Liver (tissue), 7 donors: ENCODE measurements at regions not wholly inside any gene's neighbourhood (a gene's known extent, or its start where the extent isn't known, plus 50 kb on each side); places are given as distances from the start of the nearest gene placed in this dataset.

Experiments
- DNase-seq: peaks from one replicate; pipeline ENCODE4 v3.0.0-alpha.2; 2017; ENCODE audit warnings: low spot score
- H3K27ac ChIP-seq, 2 donors: one replicate each; pipeline ENCODE4 v1.7.0; 2013; ENCODE audit warnings: inconsistent platforms in 2 of 2, low read length in 2 of 2, control low read depth in 1 of 2, low read depth in 1 of 2, mild to moderate bottlenecking in 1 of 2
- H3K27me3 ChIP-seq, 4 donors: one replicate each; pipeline versions ENCODE4 v1.6.1 to v1.7.0; 2013; ENCODE audit warnings: low read length in 3 of 4, inconsistent platforms in 1 of 4, mild to moderate bottlenecking in 1 of 4, moderate library complexity in 1 of 4; ENCODE audit not compliant: control insufficient read depth in 4 of 4, insufficient read depth in 4 of 4
- H3K36me3 ChIP-seq, 4 donors: one replicate each; pipeline versions ENCODE4 v1.6.1 to v1.7.0; 2013; ENCODE audit warnings: low read length in 3 of 4, mild to moderate bottlenecking in 3 of 4, low read depth in 1 of 4, moderate library complexity in 1 of 4; ENCODE audit not compliant: control insufficient read depth in 4 of 4, insufficient read depth in 3 of 4
- H3K4me1 ChIP-seq, 4 donors: one replicate each; pipeline versions ENCODE4 v1.6.1 to v1.7.0; 2013; ENCODE audit warnings: low read length in 3 of 4, mild to moderate bottlenecking in 3 of 4, moderate library complexity in 1 of 4; ENCODE audit not compliant: control insufficient read depth in 4 of 4, insufficient read depth in 4 of 4
- H3K4me3 ChIP-seq, 3 donors: one replicate each; pipeline versions ENCODE4 v1.6.1 to v1.7.0; 2013; ENCODE audit warnings: low read length in 3 of 3, control low read depth in 1 of 3, low read depth in 1 of 3, mild to moderate bottlenecking in 1 of 3
- H3K9ac ChIP-seq, 2 donors: one replicate each; pipeline ENCODE4 v1.7.0; 2013; ENCODE audit warnings: low read length in 2 of 2, mild to moderate bottlenecking in 2 of 2, moderate library complexity in 2 of 2, control low read depth in 1 of 2, low read depth in 1 of 2
- H3K9me3 ChIP-seq, 4 donors: one replicate each; pipeline versions ENCODE4 v1.6.1 to v1.7.0; 2013; ENCODE audit warnings: low read length in 3 of 4; ENCODE audit not compliant: control insufficient read depth in 4 of 4
- ATF3 ChIP-seq: IDR thresholded peaks from 2 replicates; pipeline ENCODE4 v1.6.1; 2016; ENCODE audit warnings: antibody characterized with exemption
- EGR1 ChIP-seq, 2 donors: IDR thresholded peaks; 2 replicates each; pipeline ENCODE4 v1.6.1; 2016 to 2018; ENCODE audit warnings: antibody characterized with exemption in 2 of 2, low read depth in 2 of 2
- FOXA1 ChIP-seq: IDR thresholded peaks from 2 replicates; pipeline ENCODE4 v1.6.1; 2016; ENCODE audit warnings: antibody characterized with exemption
- FOXA2 ChIP-seq: IDR thresholded peaks from 2 replicates; pipeline ENCODE4 v1.6.1; 2016; ENCODE audit warnings: antibody characterized with exemption
- GABPA ChIP-seq, 2 donors: IDR thresholded peaks in 1 of 2; conservative IDR thresholded peaks in 1 of 2; 2 replicates each; pipeline ENCODE4 v1.6.1; 2016; ENCODE audit warnings: antibody characterized with exemption in 2 of 2, mild to moderate bottlenecking in 1 of 2, moderate library complexity in 1 of 2
- HNF4A ChIP-seq, 2 donors: conservative IDR thresholded peaks; 2 replicates each; pipeline ENCODE4 v1.6.1; 2016; ENCODE audit warnings: antibody characterized with exemption in 2 of 2, mild to moderate bottlenecking in 2 of 2
- JUND ChIP-seq, 2 donors: IDR thresholded peaks; 2 replicates each; pipeline ENCODE4 v1.6.1; 2016; ENCODE audit warnings: antibody characterized with exemption in 2 of 2
- NR2F2 ChIP-seq: IDR thresholded peaks from 2 replicates; pipeline ENCODE4 v1.6.1; 2016; ENCODE audit warnings: antibody characterized with exemption
- RAD21 ChIP-seq, 2 donors: IDR thresholded peaks; 2 replicates each; pipeline ENCODE4 v1.6.1; 2016; ENCODE audit warnings: antibody characterized with exemption in 2 of 2, mild to moderate bottlenecking in 2 of 2
- REST ChIP-seq: IDR thresholded peaks from 2 replicates; pipeline ENCODE4 v1.6.1; 2016; ENCODE audit warnings: antibody characterized with exemption, mild to moderate bottlenecking
- RXRA ChIP-seq, 2 donors: IDR thresholded peaks; 2 replicates each; pipeline ENCODE4 v1.6.1; 2017 to 2018; ENCODE audit warnings: antibody characterized with exemption in 2 of 2, mild to moderate bottlenecking in 1 of 2
- SP1 ChIP-seq: IDR thresholded peaks from 2 replicates; pipeline ENCODE4 v1.6.1; 2018; ENCODE audit warnings: antibody characterized with exemption, mild to moderate bottlenecking
- TAF1 ChIP-seq: conservative IDR thresholded peaks from 2 replicates; pipeline ENCODE4 v1.6.1; 2016; ENCODE audit warnings: antibody characterized with exemption, mild to moderate bottlenecking
- YY1 ChIP-seq: IDR thresholded peaks from 2 replicates; pipeline ENCODE4 v1.6.1; 2016; ENCODE audit warnings: antibody characterized with exemption, mild to moderate bottlenecking
- WGBS: extraction: QIAGEN DNeasy Blood & Tissue Kit; methylation state at CpG from one replicate; pipeline ENCODE4 v1.1.7; 2013; 5-methylcytosine and 5-hydroxymethylcytosine counted together
- donor health status: healthy.
- donor health status: healthy.
- donor health status: healthy.
- donor health status: healthy.

- no peaks in the 10 kb centered on the region for H3K9me3 ChIP-seq
- H3K9ac ChIP-seq: no peak overlapping the region
- no peak for TF ChIP-seq GABPA (IDR thresholded peaks at IDR 0.05 in 1 of 2, conservative IDR thresholded peaks at IDR 0.05 in 1 of 2)
- TF ChIP-seq SP1: no peak
- 95% methylated on average over 1 of the region's 1 CpG for WGBS
- H3K36me3 ChIP-seq: no peaks in the 10 kb centered on the region
- H3K4me3 ChIP-seq: no peak overlapping the region
- DNase-seq: no peak
- H3K4me1 ChIP-seq: no peaks in the 10 kb centered on the region
- H3K27ac ChIP-seq: no peak overlapping the region
- no peaks in the 10 kb centered on the region for H3K27me3 ChIP-seq
Measured at GRCh38 chr4:152037435-152037834, 276.6 kb upstream of the GATB start.

GRCh38 chr4:152033621-152034020 is 272.8 kb upstream of the GATB start:
- H3K4me1 ChIP-seq: no peaks in the 10 kb centered on the region
- no peaks in the 10 kb centered on the region for H3K9me3 ChIP-seq
- 83% methylated on average over 6 of the region's 6 CpGs for WGBS
- H3K27ac ChIP-seq: no peak overlapping the region
- no peaks in the 10 kb centered on the region for H3K27me3 ChIP-seq
- no peak overlapping the region for H3K4me3 ChIP-seq
- no peaks in the 10 kb centered on the region for H3K36me3 ChIP-seq
- no peak overlapping the region for H3K9ac ChIP-seq
- no peak for DNase-seq
- TF ChIP-seq HNF4A (conservative IDR thresholded peaks at IDR 0.05) (no peak), NR2F2 (no peak), RAD21 (IDR thresholded peaks at IDR 0.05) (no peak), YY1 (no peak), FOXA1 (no peak), REST (no peak), EGR1 (IDR thresholded peaks at IDR 0.05; ENCODE audit: low read depth in 2 of 2) (no peak)

- DNase-seq: no peak
- Histone ChIP-seq H3K27ac (no peak overlapping the region), H3K9me3 (peaks cover 0 to 3% (median 0%) of the 10 kb centered on the region in 4 donors), H3K4me3 (no peak overlapping the region), H3K4me1 (no peaks in the 10 kb centered on the region), H3K36me3 (no peaks in the 10 kb centered on the region), H3K9ac (no peak overlapping the region), H3K27me3 (no peaks in the 10 kb centered on the region)
- WGBS: 76% methylated on average over 1 of the region's 1 CpG
- TF ChIP-seq REST (no peak), YY1 (no peak), NR2F2 (no peak), EGR1 (IDR thresholded peaks at IDR 0.05; ENCODE audit: low read depth in 2 of 2) (no peak), JUND (IDR thresholded peaks at IDR 0.05) (no peak), ATF3 (no peak), TAF1 (no peak), FOXA1 (no peak), RXRA (IDR thresholded peaks at IDR 0.05) (no peak), SP1 (no peak), HNF4A (conservative IDR thresholded peaks at IDR 0.05) (no peak), FOXA2 (no peak)
Measured at GRCh38 chr4:152032722-152033131, 271.9 kb upstream of the GATB start.
